ENCODE measurements at regions not wholly inside any gene's neighbourhood (a gene's known extent, or its start where the extent isn't known, plus 50 kb on each side); places are given as distances from the start of the nearest gene placed in this dataset.

GRCh38 chr2:76567478-76567877 lies 856.8 kb upstream of the GCFC2 start:
- Mint-ChIP-seq H3K4me3 (ENCODE audit: unreplicated experiment) (no peak overlapping the region), H3K27ac (ENCODE audit: unreplicated experiment) (no peak overlapping the region), H3K27me3 (ENCODE audit: unreplicated experiment) (no peaks in the 10 kb centered on the region), H3K36me3 (ENCODE audit: unreplicated experiment) (no peaks in the 10 kb centered on the region), H3K4me1 (ENCODE audit: low read depth, unreplicated experiment) (no peaks in the 10 kb centered on the region), H3K9me3 (ENCODE audit: unreplicated experiment) (peaks cover 1% of the 10 kb centered on the region)
- DNase-seq: no peak
- TF ChIP-seq CTCF (IDR thresholded peaks at IDR 0.05; ENCODE audit: partially characterized antibody, unreplicated experiment): no peak

DNA sequence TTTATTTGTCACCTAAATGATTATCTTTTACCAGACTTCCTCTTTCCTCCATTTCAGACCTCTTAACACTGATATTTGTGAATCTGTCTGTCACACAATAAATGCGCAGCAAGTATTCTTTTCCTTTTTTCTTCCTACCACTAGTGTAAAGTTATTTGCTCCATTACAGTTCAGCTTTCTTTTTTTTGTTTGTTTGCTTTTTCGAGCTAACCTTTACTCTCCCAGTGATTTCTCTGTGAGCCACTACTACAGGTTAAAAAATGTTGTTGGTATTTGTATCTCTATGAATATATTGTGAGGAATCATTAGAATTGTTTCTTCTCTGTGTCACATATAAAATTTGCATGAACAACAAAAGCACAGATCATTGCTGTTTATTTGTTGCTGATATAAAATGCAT lies 854.0 kb upstream of the GCFC2 start:
- DNase-seq: no peak
- no peaks in the 10 kb centered on the region for H3K27me3 Mint-ChIP-seq (ENCODE audit: unreplicated experiment)
- H3K27ac Mint-ChIP-seq (ENCODE audit: unreplicated experiment): no peak overlapping the region
- no peaks in the 10 kb centered on the region for H3K4me1 Mint-ChIP-seq (ENCODE audit: low read depth, unreplicated experiment)
- no peak overlapping the region for H3K4me3 Mint-ChIP-seq (ENCODE audit: unreplicated experiment)
- H3K9me3 Mint-ChIP-seq (ENCODE audit: unreplicated experiment): peaks cover 1% of the 10 kb centered on the region
- no peak for TF ChIP-seq CTCF (IDR thresholded peaks at IDR 0.05; ENCODE audit: partially characterized antibody, unreplicated experiment)
- H3K36me3 Mint-ChIP-seq (ENCODE audit: unreplicated experiment): no peaks in the 10 kb centered on the region

DNA sequence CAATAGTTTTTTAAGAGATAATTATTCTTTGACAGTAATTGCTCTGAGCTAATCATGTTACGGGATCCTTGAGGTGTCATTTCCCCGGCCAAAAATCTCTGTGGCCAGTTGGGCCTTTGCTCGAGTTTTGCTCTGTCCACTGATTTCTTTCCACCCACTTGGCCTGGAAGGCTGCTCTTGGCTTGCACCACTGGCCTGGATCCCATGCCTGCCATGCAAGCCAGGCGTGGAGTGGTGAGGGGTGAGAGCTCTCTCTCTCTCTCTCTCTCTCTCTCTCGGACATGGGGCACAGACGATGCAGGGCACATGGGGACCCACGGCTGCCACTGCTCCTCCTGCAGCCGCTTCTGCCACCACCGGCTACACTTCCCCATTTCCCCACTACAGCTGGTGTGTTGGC lies 853.0 kb upstream of the GCFC2 start:
- Mint-ChIP-seq H3K27ac (ENCODE audit: unreplicated experiment) (no peak overlapping the region), H3K9me3 (ENCODE audit: unreplicated experiment) (peaks cover 1% of the 10 kb centered on the region), H3K27me3 (ENCODE audit: unreplicated experiment) (no peaks in the 10 kb centered on the region), H3K36me3 (ENCODE audit: unreplicated experiment) (no peaks in the 10 kb centered on the region), H3K4me3 (ENCODE audit: unreplicated experiment) (no peak overlapping the region), H3K4me1 (ENCODE audit: low read depth, unreplicated experiment) (no peaks in the 10 kb centered on the region)
- TF ChIP-seq CTCF (IDR thresholded peaks at IDR 0.05; ENCODE audit: partially characterized antibody, unreplicated experiment): no peak
- no peak for DNase-seq

- H3K4me1 Mint-ChIP-seq (ENCODE audit: low read depth, unreplicated experiment): peaks cover 3% of the 10 kb centered on the region
- no peaks in the 10 kb centered on the region for H3K27me3 Mint-ChIP-seq (ENCODE audit: unreplicated experiment)
- no peaks in the 10 kb centered on the region for H3K9me3 Mint-ChIP-seq (ENCODE audit: unreplicated experiment)
- no peak for TF ChIP-seq CTCF (IDR thresholded peaks at IDR 0.05; ENCODE audit: partially characterized antibody, unreplicated experiment)
- no peak for DNase-seq
- H3K36me3 Mint-ChIP-seq (ENCODE audit: unreplicated experiment): no peaks in the 10 kb centered on the region
- H3K4me3 Mint-ChIP-seq (ENCODE audit: unreplicated experiment): no peak overlapping the region
- H3K27ac Mint-ChIP-seq (ENCODE audit: unreplicated experiment): no peak overlapping the region
Measured at GRCh38 chr2:76558157-76558556, 847.4 kb upstream of the GCFC2 start.

- no peak for DNase-seq
- no peak for TF ChIP-seq CTCF (IDR thresholded peaks at IDR 0.05; ENCODE audit: partially characterized antibody, unreplicated experiment)
- H3K36me3 Mint-ChIP-seq (ENCODE audit: unreplicated experiment): no peaks in the 10 kb centered on the region
- no peaks in the 10 kb centered on the region for H3K9me3 Mint-ChIP-seq (ENCODE audit: unreplicated experiment)
- no peak overlapping the region for H3K4me3 Mint-ChIP-seq (ENCODE audit: unreplicated experiment)
- no peak overlapping the region for H3K27ac Mint-ChIP-seq (ENCODE audit: unreplicated experiment)
- peaks cover 3% of the 10 kb centered on the region for H3K4me1 Mint-ChIP-seq (ENCODE audit: low read depth, unreplicated experiment)
- H3K27me3 Mint-ChIP-seq (ENCODE audit: unreplicated experiment): no peaks in the 10 kb centered on the region
Measured at GRCh38 chr2:76556018-76556417, 845.3 kb upstream of the GCFC2 start.
